H1 (cell line): ENCODE measurements at regions not wholly inside any gene's neighbourhood (a gene's known extent, or its start where the extent isn't known, plus 50 kb on each side); places are given as distances from the start of the nearest gene placed in this dataset.

Experiments
- CTCF ChIA-PET: fragments of 300-600 bp; sonication (Branson Sonifier 250); formaldehyde crosslinking; loops from one replicate; lab custom pipeline; 2021; ENCODE audit not compliant: partially characterized antibody; lab: Charles Lee
- POLR2A ChIA-PET: fragments of 300-600 bp; sonication (Branson Sonifier 250); formaldehyde crosslinking; loops from one replicate; lab custom pipeline; 2021; ENCODE audit warnings: inconsistent platforms; ENCODE audit not compliant: partially characterized antibody; lab: Charles Lee
- DNase-seq, 2 experiments: peaks; one replicate each; pipeline versions ENCODE4 v3.0.0 to v3.0.0-alpha.2; 2010 to 2022; ENCODE audit warnings: low spot score in 2 of 2, low read depth in 1 of 2, mixed read lengths in 1 of 2
- FAIRE-seq: peaks from 2 replicates; lab custom pipeline; 2011; peaks lifted over from hg19 to GRCh38; lab: Jason Lieb, UNC
- H2AFZ ChIP-seq: 2 replicates; pipeline ENCODE4 v1.8.1; 2012; ENCODE audit warnings: low read length, inconsistent platforms
- H2AK5ac ChIP-seq: 2 replicates; pipeline ENCODE4 v1.6.1; 2013; ENCODE audit warnings: low read depth, low read length
- H2BK120ac ChIP-seq: replicated peaks from 2 replicates; pipeline ENCODE3; 2013; ENCODE audit warnings: low read depth, low read length, inconsistent platforms
- H2BK12ac ChIP-seq: 2 replicates; pipeline ENCODE4 v1.6.1; 2013; ENCODE audit warnings: low read depth, low read length
- H2BK15ac ChIP-seq: 2 replicates; pipeline ENCODE4 v1.6.1; 2013; ENCODE audit warnings: low read length
- H2BK20ac ChIP-seq: 2 replicates; pipeline ENCODE4 v1.6.1; 2013; ENCODE audit warnings: low read length
- H2BK5ac ChIP-seq: 2 replicates; pipeline ENCODE4 v1.6.1; 2013; ENCODE audit warnings: low read depth, low read length
- H3K14ac ChIP-seq: 2 replicates; pipeline ENCODE4 v1.6.1; 2013; ENCODE audit warnings: inconsistent platforms; ENCODE audit not compliant: insufficient read length
- H3K18ac ChIP-seq: 2 replicates; pipeline ENCODE4 v1.6.1; 2013; ENCODE audit warnings: low read length; ENCODE audit errors: extremely low read depth
- H3K23ac ChIP-seq: 2 replicates; pipeline ENCODE4 v1.6.1; 2013; ENCODE audit warnings: inconsistent platforms; ENCODE audit not compliant: insufficient read length
- H3K23me2 ChIP-seq: 2 replicates; pipeline ENCODE4 v1.6.1; 2013; ENCODE audit warnings: low read depth, low read length
- H3K27ac ChIP-seq: 2 replicates; pipeline ENCODE4 v1.6.1; 2011; ENCODE audit warnings: low read depth, low read length, inconsistent platforms
- H3K27me3 ChIP-seq, 4 experiments: replicated peaks in 1 of 4; 1 replicate in 1 of 4; 2 replicates in 3 of 4; pipeline versions ENCODE4 v1.6.1 to v1.8.1; 2011 to 2013; ENCODE audit warnings: low read length in 3 of 4, mild to moderate bottlenecking in 3 of 4, inconsistent platforms in 2 of 4, mixed read lengths in 2 of 4, moderate library complexity in 1 of 4; ENCODE audit not compliant: control insufficient read depth in 3 of 4, insufficient read depth in 3 of 4; ENCODE audit errors: extremely low read depth in 1 of 4
- H3K36me3 ChIP-seq, 4 experiments: 2 replicates each; pipeline versions ENCODE4 v1.6.1 to v1.8.1; 2011 to 2013; ENCODE audit warnings: mild to moderate bottlenecking in 4 of 4, low read length in 3 of 4, moderate library complexity in 2 of 4, control low read depth in 1 of 4, inconsistent platforms in 1 of 4; ENCODE audit not compliant: insufficient read depth in 4 of 4, control insufficient read depth in 2 of 4
- H3K4ac ChIP-seq: replicated peaks from 2 replicates; pipeline ENCODE3; 2013; ENCODE audit warnings: low read length, low read depth, mixed read lengths, inconsistent platforms; ENCODE audit not compliant: insufficient read length
- H3K4me1 ChIP-seq, 4 experiments: replicated peaks in 1 of 4; 1 replicate in 1 of 4; 2 replicates in 3 of 4; pipeline versions ENCODE4 v1.6.1 to v1.8.1; 2011 to 2013; ENCODE audit warnings: low read length in 3 of 4, inconsistent platforms in 2 of 4, mixed read lengths in 1 of 4; ENCODE audit not compliant: insufficient read depth in 4 of 4, control insufficient read depth in 3 of 4
- H3K4me2 ChIP-seq, 2 experiments: 2 replicates each; pipeline versions ENCODE4 v1.6.1 to v1.8.1; 2011 to 2013; ENCODE audit warnings: low read depth in 2 of 2, low read length in 2 of 2, control low read depth in 1 of 2, inconsistent platforms in 1 of 2, mild to moderate bottlenecking in 1 of 2; ENCODE audit not compliant: insufficient read depth in 1 of 2
- H3K4me3 ChIP-seq, 4 experiments: fragments of 200-600, 300-600 bp in 1 of 4; sonication (generic), shearing (Covaris generic), sonication (Bioruptor Twin) in 1 of 4; 2 replicates each; pipeline versions ENCODE4 v1.5.1 to v1.8.1; 2011 to 2016; ENCODE audit warnings: low read length in 4 of 4, low read depth in 3 of 4, control low read depth in 2 of 4, inconsistent platforms in 2 of 4, mild to moderate bottlenecking in 2 of 4, mixed read lengths in 1 of 4, moderate library complexity in 1 of 4; ENCODE audit not compliant: insufficient read depth in 2 of 4; ENCODE audit errors: extremely low read depth in 1 of 4
- H3K56ac ChIP-seq: replicated peaks from 2 replicates; pipeline ENCODE3; 2013; ENCODE audit warnings: low read depth, mild to moderate bottlenecking, mixed read lengths, low read length, inconsistent platforms; ENCODE audit not compliant: insufficient read length
- H3K79me1 ChIP-seq: 2 replicates; pipeline ENCODE4 v1.6.1; 2013; ENCODE audit warnings: low read depth, low read length, control low read depth
- H3K79me2 ChIP-seq, 2 experiments: 2 replicates each; pipeline versions ENCODE4 v1.6.1 to v1.8.1; 2012 to 2013; ENCODE audit warnings: low read length in 2 of 2, mild to moderate bottlenecking in 2 of 2, inconsistent platforms in 1 of 2; ENCODE audit not compliant: insufficient read depth in 2 of 2, control insufficient read depth in 1 of 2
- H3K9ac ChIP-seq, 4 experiments: replicated peaks in 1 of 4; 1 replicate in 1 of 4; 2 replicates in 3 of 4; pipeline versions ENCODE4 v1.6.1 to v1.8.1; 2011 to 2013; ENCODE audit warnings: low read depth in 3 of 4, low read length in 3 of 4, control low read depth in 2 of 4, mild to moderate bottlenecking in 2 of 4, moderate library complexity in 2 of 4, inconsistent platforms in 1 of 4; ENCODE audit errors: extremely low read depth in 1 of 4
- H3K9me3 ChIP-seq, 2 experiments: 2 replicates each; pipeline versions ENCODE4 v1.6.1 to v1.8.1; 2012 to 2013; ENCODE audit warnings: mild to moderate bottlenecking in 2 of 2, moderate library complexity in 2 of 2, control low read depth in 1 of 2, inconsistent platforms in 1 of 2, low read depth in 1 of 2, low read length in 1 of 2, mixed read lengths in 1 of 2; ENCODE audit not compliant: insufficient read depth in 2 of 2
- H4K20me1 ChIP-seq, 2 experiments: replicated peaks in 1 of 2; 2 replicates each; pipeline versions ENCODE3 to v1.8.1; 2011 to 2013; ENCODE audit warnings: inconsistent platforms in 2 of 2, low read length in 2 of 2, mild to moderate bottlenecking in 1 of 2; ENCODE audit not compliant: insufficient read depth in 2 of 2, control insufficient read depth in 1 of 2
- H4K5ac ChIP-seq: 2 replicates; pipeline ENCODE4 v1.6.1; 2013; ENCODE audit warnings: low read length, low read depth, mixed read lengths, inconsistent platforms; ENCODE audit not compliant: insufficient read length
- H4K8ac ChIP-seq: 2 replicates; pipeline ENCODE4 v1.8.0; 2013; ENCODE audit warnings: mild to moderate bottlenecking, moderate library complexity, low read length, inconsistent platforms; ENCODE audit not compliant: insufficient read depth; ENCODE audit errors: extremely low read depth
- H4K91ac ChIP-seq: replicated peaks from 2 replicates; pipeline ENCODE3; 2013; ENCODE audit warnings: low read length, mixed read lengths, inconsistent platforms; ENCODE audit not compliant: insufficient read length
- RAD21 ChIP-seq, 2 experiments: IDR thresholded peaks in 1 of 2; conservative IDR thresholded peaks in 1 of 2; 2 replicates each; pipeline ENCODE4 v1.6.1; 2011; ENCODE audit warnings: low read depth in 2 of 2, low read length in 2 of 2, improper control_type of control experiment in 1 of 2, inconsistent platforms in 1 of 2, mild to moderate bottlenecking in 1 of 2, moderate library complexity in 1 of 2
- SP1 ChIP-seq: IDR thresholded peaks from 2 replicates; pipeline ENCODE4 v1.6.1; 2011; ENCODE audit warnings: low read depth, low read length
- WGBS, 2 experiments: shearing (Covaris generic) in 1 of 2; methylation state at CpG; one replicate each; pipeline versions ENCODE4 v1.1.6 to v1.1.7; 2013 to 2015; ENCODE audit warnings: low lambda C conversion rate in 2 of 2, mixed read lengths in 2 of 2, inconsistent platforms in 1 of 2, low coverage in 1 of 2, missing lambda C conversion rate in 1 of 2; ENCODE audit not compliant: insufficient replicate concordance in 2 of 2, insufficient coverage in 1 of 2, insufficient read length in 1 of 2; ENCODE audit errors: extremely low coverage in 1 of 2, missing lambda C conversion rate in 1 of 2; 5-methylcytosine and 5-hydroxymethylcytosine counted together
- TF ChIP-seq, protein P1 (sequence below), 3 experiments: IDR thresholded peaks; 1 replicate in 2 of 3; 2 replicates in 1 of 3; pipeline versions ENCODE4 v1.5.1 to v1.6.1; 2011; ENCODE audit warnings: low read length in 3 of 3, mild to moderate bottlenecking in 3 of 3, inconsistent platforms in 2 of 3, low read depth in 1 of 3, moderate library complexity in 1 of 3; ENCODE audit not compliant: insufficient read depth in 1 of 3; ENCODE audit errors: control extremely low read depth in 1 of 3

DNA sequence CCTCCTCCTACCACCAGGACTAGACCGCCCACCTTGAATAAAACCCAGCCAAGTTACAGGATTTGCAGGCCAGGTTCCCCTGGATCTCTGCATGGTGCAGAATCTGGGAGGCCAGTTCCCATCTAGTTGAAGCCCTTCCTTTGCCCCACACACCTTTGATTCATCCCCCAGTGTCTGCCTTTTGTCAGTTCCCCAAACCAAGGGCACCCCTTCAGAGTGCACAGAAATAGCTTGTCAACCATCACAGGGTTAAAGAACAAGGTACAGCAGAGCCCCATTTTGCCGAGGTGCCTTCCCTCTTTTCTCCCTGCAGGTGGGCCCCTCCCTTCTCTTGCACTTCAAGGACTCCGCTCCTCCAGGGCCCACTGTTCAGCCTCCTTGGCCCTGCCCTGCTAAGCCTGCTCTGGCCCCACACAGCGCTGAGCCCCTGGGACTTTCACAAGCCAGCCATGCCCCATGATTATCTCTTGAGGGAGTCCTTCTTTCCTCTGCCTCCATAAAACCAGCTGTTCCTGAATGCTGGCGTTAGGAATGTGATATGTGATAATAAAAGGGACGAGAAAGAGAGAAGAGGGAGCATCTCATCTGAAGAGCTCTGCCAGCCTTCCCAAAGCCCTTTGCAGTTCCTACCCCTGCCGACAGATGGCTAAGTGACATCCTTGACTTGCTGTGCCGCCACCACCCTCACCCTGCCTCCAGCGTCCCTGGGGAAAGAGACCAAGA lies 280.3 kb downstream of the CDC5L start:
- TF ChIP-seq RAD21 (IDR thresholded peaks at IDR 0.05 in 1 of 2, conservative IDR thresholded peaks at IDR 0.05 in 1 of 2; ENCODE audit: low read depth in 2 of 2, low read length in 2 of 2): peak; percentile 49 to 67
- TF ChIP-seq SP1: no peak
- TF ChIP-seq, protein P1, sequence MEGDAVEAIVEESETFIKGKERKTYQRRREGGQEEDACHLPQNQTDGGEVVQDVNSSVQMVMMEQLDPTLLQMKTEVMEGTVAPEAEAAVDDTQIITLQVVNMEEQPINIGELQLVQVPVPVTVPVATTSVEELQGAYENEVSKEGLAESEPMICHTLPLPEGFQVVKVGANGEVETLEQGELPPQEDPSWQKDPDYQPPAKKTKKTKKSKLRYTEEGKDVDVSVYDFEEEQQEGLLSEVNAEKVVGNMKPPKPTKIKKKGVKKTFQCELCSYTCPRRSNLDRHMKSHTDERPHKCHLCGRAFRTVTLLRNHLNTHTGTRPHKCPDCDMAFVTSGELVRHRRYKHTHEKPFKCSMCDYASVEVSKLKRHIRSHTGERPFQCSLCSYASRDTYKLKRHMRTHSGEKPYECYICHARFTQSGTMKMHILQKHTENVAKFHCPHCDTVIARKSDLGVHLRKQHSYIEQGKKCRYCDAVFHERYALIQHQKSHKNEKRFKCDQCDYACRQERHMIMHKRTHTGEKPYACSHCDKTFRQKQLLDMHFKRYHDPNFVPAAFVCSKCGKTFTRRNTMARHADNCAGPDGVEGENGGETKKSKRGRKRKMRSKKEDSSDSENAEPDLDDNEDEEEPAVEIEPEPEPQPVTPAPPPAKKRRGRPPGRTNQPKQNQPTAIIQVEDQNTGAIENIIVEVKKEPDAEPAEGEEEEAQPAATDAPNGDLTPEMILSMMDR (IDR thresholded peaks at IDR 0.05; ENCODE audit: control extremely low read depth in 1 of 3, insufficient read depth in 1 of 3, low read depth in 1 of 3, low read length in 3 of 3): peak; percentile 55 to 81 (median 78)
- no peak overlapping the region for H3K9ac ChIP-seq
- no peaks in the 10 kb centered on the region for H3K36me3 ChIP-seq
- peak overlapping the region; percentile 39 for H3K4ac ChIP-seq
- ChIA-PET POLR2A (interaction anchor here (0.8 to 2.0 kb wide), 2 partner anchors 12 to 1711 kb away, joined by 3 to 5 read pairs; no protein-coding TSS in a partner anchor), CTCF (interaction anchor here (0.6 to 3.7 kb wide), 26 partner anchors 8 to 1047 kb away, joined by 3 to 29 read pairs (median 4); no protein-coding TSS in a partner anchor)
- H3K56ac ChIP-seq: no peak overlapping the region
- peak overlapping the region; percentile 63 for H4K91ac ChIP-seq
- H3K79me1 ChIP-seq: no peaks in the 10 kb centered on the region
- H3K27ac ChIP-seq: no peak overlapping the region
- no peak overlapping the region for H2AK5ac ChIP-seq
- peak overlapping the region; percentile 96 for H2BK12ac ChIP-seq
- H3K4me3 ChIP-seq: no peak overlapping the region
- H2AFZ ChIP-seq: 0 out of 2 replicates have a peak overlapping the region, but pooled peaks have one; percentile 6
- H3K18ac ChIP-seq: peak overlapping the region; percentile 68
- peak overlapping the region; percentile 7 to 11; a peak in 3 of 4 replicates for H3K4me2 ChIP-seq
- no peak overlapping the region for H3K23ac ChIP-seq
- FAIRE-seq (peak; percentile 24), DNase-seq (peak in 1 of 2 experiments; percentile 75)
- H3K14ac ChIP-seq: no peak overlapping the region
- peaks cover 6 to 39% (median 27%) of the 10 kb centered on the region in 4 experiments for H3K4me1 ChIP-seq
- H3K23me2 ChIP-seq: no peaks in the 10 kb centered on the region
- no peaks in the 10 kb centered on the region for H4K20me1 ChIP-seq
- H3K79me2 ChIP-seq: no peaks in the 10 kb centered on the region
- peak overlapping the region; percentile 74 for H2BK20ac ChIP-seq
- 55% methylated on average over 9 of the region's 9 CpGs; no CpG with 5 or more reads in 1 of the 2 experiments for WGBS, 2 experiments
- peak overlapping the region; percentile 97 for H2BK5ac ChIP-seq
- H3K9me3 ChIP-seq: no peaks in the 10 kb centered on the region
- H2BK120ac ChIP-seq: peak overlapping the region; percentile 24
- H4K8ac ChIP-seq: no peak overlapping the region
- H2BK15ac ChIP-seq: 0 out of 2 replicates have a peak overlapping the region, but pooled peaks have one; percentile 14
- H4K5ac ChIP-seq: peak overlapping the region; percentile 24
- H3K27me3 ChIP-seq: no peaks in the 10 kb centered on the region; a peak in 1 of 7 replicates
